ENCODE measurements at regions not wholly inside any gene's neighbourhood (a gene's known extent, or its start where the extent isn't known, plus 50 kb on each side); places are given as distances from the start of the nearest gene placed in this dataset.

DNA sequence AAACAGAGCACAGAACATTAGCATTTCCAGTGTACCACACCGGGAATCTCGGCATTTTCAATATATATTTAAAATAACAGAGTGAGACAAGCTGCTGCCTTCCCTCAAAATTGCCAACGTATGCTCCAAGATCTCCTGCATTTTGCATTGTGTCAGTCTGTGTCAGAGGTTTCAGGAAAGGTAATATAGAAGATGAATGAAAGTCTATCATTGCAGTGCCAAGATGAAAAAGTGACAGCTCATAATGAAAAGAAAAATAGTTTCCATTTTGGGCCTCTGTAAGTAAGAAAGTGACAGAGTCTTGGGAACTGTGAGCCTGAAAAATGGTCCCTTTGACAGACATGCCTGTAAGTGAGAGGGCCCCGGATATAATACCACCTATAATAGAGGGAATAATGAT, 297.8 kb upstream of the PIK3C3 start:
- H3K9me3 ChIP-seq = no peaks in the 10 kb centered on the region
- H3K4me1 ChIP-seq = no peaks in the 10 kb centered on the region

DNA sequence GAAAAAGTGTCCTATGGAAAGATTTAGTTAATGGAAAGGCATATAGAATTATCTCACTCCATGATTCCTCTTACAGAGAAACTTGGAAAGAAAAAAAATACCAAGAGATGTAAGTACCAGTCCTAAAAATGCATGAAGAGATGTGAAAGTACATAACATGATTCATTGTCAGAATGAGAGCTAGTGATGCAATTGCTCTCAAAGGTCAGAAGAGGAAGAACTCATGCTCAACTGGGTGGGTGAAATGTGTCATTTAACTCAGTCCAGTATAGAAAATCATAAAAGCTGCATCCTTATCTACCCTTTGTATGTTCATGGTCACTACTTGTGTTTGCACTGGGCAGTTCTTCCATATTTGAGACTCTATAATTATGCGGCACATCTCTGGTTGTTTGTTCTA, 300.0 kb upstream of the PIK3C3 start:
- no peaks in the 10 kb centered on the region for H3K36me3 ChIP-seq
- TF ChIP-seq POLR2A (IDR thresholded peaks at IDR 0.05) = no peak
- TF ChIP-seq, protein P1, sequence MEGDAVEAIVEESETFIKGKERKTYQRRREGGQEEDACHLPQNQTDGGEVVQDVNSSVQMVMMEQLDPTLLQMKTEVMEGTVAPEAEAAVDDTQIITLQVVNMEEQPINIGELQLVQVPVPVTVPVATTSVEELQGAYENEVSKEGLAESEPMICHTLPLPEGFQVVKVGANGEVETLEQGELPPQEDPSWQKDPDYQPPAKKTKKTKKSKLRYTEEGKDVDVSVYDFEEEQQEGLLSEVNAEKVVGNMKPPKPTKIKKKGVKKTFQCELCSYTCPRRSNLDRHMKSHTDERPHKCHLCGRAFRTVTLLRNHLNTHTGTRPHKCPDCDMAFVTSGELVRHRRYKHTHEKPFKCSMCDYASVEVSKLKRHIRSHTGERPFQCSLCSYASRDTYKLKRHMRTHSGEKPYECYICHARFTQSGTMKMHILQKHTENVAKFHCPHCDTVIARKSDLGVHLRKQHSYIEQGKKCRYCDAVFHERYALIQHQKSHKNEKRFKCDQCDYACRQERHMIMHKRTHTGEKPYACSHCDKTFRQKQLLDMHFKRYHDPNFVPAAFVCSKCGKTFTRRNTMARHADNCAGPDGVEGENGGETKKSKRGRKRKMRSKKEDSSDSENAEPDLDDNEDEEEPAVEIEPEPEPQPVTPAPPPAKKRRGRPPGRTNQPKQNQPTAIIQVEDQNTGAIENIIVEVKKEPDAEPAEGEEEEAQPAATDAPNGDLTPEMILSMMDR (IDR thresholded peaks at IDR 0.05) = no peak
- H3K4me3 ChIP-seq = no peak overlapping the region
- DNase-seq = no peak
- intact Hi-C loops (cut with DNase I) = no loop called here
- no peak for ATAC-seq
- H3K27ac ChIP-seq = no peak overlapping the region
- H3K27me3 ChIP-seq = no peaks in the 10 kb centered on the region
- no peaks in the 10 kb centered on the region for H3K4me1 ChIP-seq
- WGBS, 4 donors = 97 to 100% (median 99%) methylated on average over 1 of the region's 1 CpG
- H3K9me3 ChIP-seq = no peaks in the 10 kb centered on the region

More for the DNA sequence above, 297.8 kb upstream of the PIK3C3 start:
- DNase-seq (no peak), ATAC-seq (no peak)
- no peaks in the 10 kb centered on the region for H3K27me3 ChIP-seq
- intact Hi-C loops (cut with DNase I) = no loop called here
- WGBS, 4 donors = 88 to 96% (median 94%) methylated on average over 4 of the region's 4 CpGs
- no peak overlapping the region for H3K4me3 ChIP-seq
- TF ChIP-seq POLR2A (IDR thresholded peaks at IDR 0.05) = no peak
- TF ChIP-seq, protein P1 (IDR thresholded peaks at IDR 0.05) = no peak
- no peaks in the 10 kb centered on the region for H3K36me3 ChIP-seq
- no peak overlapping the region for H3K27ac ChIP-seq

DNA sequence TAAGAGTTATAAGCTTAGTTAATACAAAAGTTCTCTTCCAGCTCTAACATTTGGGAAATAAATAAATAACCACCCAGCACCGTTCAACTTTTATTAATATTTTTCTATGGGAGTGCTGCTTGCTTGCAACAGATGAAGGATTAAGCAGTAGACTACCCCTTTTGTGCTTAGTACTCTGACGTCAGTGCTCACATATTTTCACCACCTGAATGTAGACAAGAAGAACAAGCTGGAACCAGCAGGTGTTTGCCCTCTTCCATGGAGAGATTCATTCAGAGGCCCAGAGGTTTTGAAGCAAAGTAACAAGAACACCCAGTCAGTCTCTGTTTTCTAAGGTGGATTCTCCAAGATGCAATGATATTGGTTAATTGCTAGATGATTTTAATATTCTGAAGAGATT, 307.1 kb upstream of the PIK3C3 start:
- Histone ChIP-seq H3K27me3 (no peaks in the 10 kb centered on the region), H3K9me3 (peaks cover 0 to 6% (median 0%) of the 10 kb centered on the region in 12 donors), H3K4me3 (no peak overlapping the region), H3K36me3 (no peaks in the 10 kb centered on the region), H3K4me1 (no peaks in the 10 kb centered on the region), H3K27ac (no peak overlapping the region)
- TF ChIP-seq, protein P1 (IDR thresholded peaks at IDR 0.05) = no peak
- intact Hi-C loops (cut with DNase I) = no loop called here
- DNase-seq (no peak), ATAC-seq (no peak)
- WGBS, 4 donors = 80 to 92% (median 88%) methylated on average over 2 of the region's 2 CpGs

DNA sequence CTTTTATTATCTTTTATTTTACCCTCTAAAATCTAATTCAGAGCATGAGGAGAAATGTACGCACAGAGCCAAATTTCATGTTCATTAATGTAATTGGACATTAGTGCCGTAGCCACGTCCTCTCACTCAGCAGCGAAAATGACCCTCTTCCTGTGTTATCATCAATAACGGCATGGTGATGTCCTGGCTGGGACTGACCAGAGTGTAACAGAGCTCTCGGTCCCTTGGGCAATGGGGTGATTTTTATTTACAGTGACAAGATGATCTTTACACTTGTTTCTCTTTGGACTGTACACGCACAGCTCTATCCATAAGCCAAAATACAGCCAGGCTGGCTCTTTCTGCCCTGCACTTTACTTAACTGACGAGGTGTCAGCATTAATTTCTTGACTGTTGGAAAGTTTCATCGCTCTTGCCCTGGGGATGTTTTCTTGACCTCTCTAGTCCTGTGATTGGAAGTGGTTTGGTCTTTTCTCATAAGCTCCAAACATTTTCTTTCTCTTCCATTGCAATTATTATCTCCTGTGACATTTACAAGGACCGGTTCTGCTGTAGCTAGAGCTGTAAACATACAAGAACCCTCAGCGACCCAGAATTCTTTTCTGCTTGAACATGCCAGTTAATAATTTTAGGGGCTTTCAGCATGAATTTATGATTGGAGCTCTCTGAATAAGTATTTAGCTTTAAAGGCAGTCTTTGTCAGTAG, 308.0 kb upstream of the PIK3C3 start:
- Histone ChIP-seq H3K4me3 (no peak overlapping the region), H3K4me1 (no peaks in the 10 kb centered on the region), H3K27ac (no peak overlapping the region), H3K9me3 (peaks cover 0 to 6% (median 0%) of the 10 kb centered on the region in 12 donors), H3K27me3 (no peaks in the 10 kb centered on the region), H3K36me3 (no peaks in the 10 kb centered on the region)
- DNase-seq (no peak), ATAC-seq (no peak)
- intact Hi-C loops (cut with DNase I) = no loop called here
- TF ChIP-seq POLR2A (IDR thresholded peaks at IDR 0.05) = no peak
- TF ChIP-seq, protein P1 (IDR thresholded peaks at IDR 0.05) = no peak
- WGBS, 4 donors = 68 to 79% (median 72%) methylated on average over 11 of the region's 11 CpGs
